HAP-1 (cell line): ENCODE measurements at regions not wholly inside any gene's neighbourhood (a gene's known extent, or its start where the extent isn't known, plus 50 kb on each side); places are given as distances from the start of the nearest gene placed in this dataset.

ENCODE experiments used
- DNase-seq, 2 experiments: peaks; one replicate each; pipeline ENCODE4 v3.0.0-alpha.2; 2016 to 2020; ENCODE audit warnings: low spot score in 2 of 2
- H3K27me3 ChIP-seq: fragments of 250-450 bp; sonication (Bioruptor Pico); 2 replicates; pipeline ENCODE4 v1.5.1; 2020; ENCODE audit warnings: low read depth, mild to moderate bottlenecking, moderate library complexity
- H3K36me3 ChIP-seq: fragments of 250-450 bp; sonication (Bioruptor Pico); replicated peaks from 2 replicates; pipeline ENCODE4 v1.5.1; 2020; ENCODE audit warnings: mild to moderate bottlenecking
- H3K4me1 ChIP-seq: fragments of 250-450 bp; sonication (Bioruptor Pico); 2 replicates; pipeline ENCODE4 v1.5.1; 2020; ENCODE audit warnings: mild to moderate bottlenecking
- H3K4me3 ChIP-seq: fragments of 250-450 bp; sonication (Bioruptor Pico); 2 replicates; pipeline ENCODE4 v1.5.1; 2020; ENCODE audit warnings: mild to moderate bottlenecking, moderate library complexity
- H3K9me3 ChIP-seq: fragments of 250-450 bp; sonication (Bioruptor Pico); 2 replicates; pipeline ENCODE4 v1.5.1; 2020; ENCODE audit warnings: mild to moderate bottlenecking, moderate library complexity
- in situ Hi-C: fragments of 300-500 bp; cut with MboI; formaldehyde crosslinking; loops from 3 replicates; pipeline ENCODE4 v1.14.3; 2020; ENCODE audit warnings: low sequenced_read_pairs, inconsistent platforms, mixed read lengths

DNA sequence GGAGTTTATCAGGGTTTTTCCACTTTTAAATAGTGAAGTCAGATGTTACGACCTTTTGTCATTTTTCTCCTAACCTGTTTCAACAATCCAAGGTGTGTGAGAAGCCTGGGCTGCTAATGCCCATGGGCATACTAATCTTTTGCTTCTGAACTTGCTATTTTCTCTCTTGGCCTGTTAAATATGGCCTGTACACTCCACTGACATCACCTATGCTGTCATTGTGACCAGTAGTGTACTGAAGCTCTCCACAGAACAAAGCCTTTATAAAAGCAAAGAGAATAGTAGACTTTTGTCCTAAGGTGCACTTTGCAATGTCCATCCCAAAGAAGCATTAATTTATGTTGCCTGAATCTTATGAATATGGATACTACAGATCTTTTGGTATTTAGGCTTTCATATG lies 1490.5 kb downstream of the STIM2 start:
- no peaks in the 10 kb centered on the region for H3K4me1 ChIP-seq
- DNase-seq = no peak
- in situ Hi-C loops = no loop called here
- H3K4me3 ChIP-seq = no peak overlapping the region
- no peaks in the 10 kb centered on the region for H3K9me3 ChIP-seq
- H3K36me3 ChIP-seq = no peaks in the 10 kb centered on the region
- H3K27me3 ChIP-seq = no peaks in the 10 kb centered on the region

DNA sequence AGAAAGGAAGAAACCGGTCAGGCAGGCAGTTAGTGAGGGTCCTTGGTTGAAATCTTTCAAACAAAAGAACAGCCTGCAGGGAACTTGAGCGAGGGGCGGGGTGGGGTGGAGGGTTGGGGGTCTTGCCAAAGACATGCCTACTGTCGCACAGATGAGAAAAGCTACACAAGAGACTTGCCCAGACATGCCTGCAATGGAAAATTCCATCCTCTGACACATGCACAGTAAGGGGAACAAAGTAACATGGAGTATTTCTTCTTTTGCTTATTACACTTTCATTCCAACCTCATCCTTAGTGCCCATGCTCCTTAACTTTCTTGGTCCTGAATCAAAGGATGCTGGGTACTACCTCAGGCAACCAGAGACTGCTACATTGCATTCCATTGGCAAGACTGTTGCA lies 1491.2 kb downstream of the STIM2 start:
- Histone ChIP-seq H3K27me3 (no peaks in the 10 kb centered on the region), H3K36me3 (no peaks in the 10 kb centered on the region), H3K9me3 (no peaks in the 10 kb centered on the region), H3K4me1 (no peaks in the 10 kb centered on the region), H3K4me3 (no peak overlapping the region)
- DNase-seq = no peak
- in situ Hi-C loops = no loop called here

DNA sequence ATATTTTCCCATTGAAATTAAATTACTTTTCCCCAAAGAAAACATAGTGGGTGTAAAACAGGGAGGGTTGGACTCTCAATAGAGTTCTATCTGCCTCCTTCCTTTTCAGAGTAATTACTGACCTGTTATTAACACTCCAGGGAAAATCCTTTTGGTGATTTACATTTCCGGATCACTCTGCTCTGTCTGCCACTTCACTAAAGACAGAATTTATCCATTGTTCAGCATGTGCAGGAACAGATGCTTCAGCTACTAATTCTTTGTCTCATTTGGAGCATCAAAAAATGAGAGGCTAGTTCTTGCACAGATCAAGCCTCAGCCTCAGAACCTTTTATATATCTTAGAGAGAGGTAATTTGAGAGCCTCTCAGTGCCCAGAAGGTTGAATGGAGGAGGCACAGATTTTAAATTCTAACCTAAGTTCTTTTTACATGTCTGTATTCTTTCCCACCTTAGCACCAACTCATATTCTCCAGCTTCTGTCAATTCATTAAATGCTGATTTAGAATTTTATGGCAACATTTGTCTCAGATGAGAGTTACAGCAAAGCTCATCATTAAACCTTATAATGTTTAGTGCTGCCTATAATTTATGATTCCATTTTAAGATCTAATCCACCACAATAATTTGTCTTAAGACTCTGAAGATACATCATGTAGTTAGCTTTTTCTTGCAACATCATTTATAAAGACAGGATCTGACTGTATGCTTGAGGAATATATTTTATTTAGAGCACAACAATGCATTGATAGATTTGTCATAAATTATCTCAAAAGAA lies 1494.4 kb downstream of the STIM2 start:
- H3K36me3 ChIP-seq = no peaks in the 10 kb centered on the region
- in situ Hi-C loops = no loop called here

DNA sequence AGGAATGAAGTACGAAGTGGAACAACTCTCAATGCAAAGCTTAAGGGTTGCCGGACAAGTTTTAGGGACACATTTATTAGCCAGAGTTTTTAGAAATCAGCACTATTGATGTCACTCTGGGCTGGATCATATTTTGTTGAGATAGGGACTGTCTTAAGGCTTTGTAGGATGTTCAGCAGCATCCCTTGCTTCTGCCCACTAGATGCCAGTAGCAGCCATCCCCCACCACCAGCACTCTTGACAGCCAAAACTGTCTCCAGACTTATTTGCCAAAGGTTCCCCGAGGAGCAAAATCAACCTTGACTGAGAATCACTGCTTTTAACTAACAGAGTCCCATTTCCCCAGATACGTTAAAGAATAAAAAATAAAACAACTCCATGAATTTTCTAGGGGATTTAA lies 1497.3 kb downstream of the STIM2 start:
- no peaks in the 10 kb centered on the region for H3K4me1 ChIP-seq
- in situ Hi-C loops = no loop called here

More for the DNA sequence above, 1494.4 kb downstream of the STIM2 start:
- Histone ChIP-seq H3K27me3 (no peaks in the 10 kb centered on the region), H3K9me3 (no peaks in the 10 kb centered on the region), H3K4me3 (no peak overlapping the region), H3K4me1 (no peaks in the 10 kb centered on the region)
- no peak for DNase-seq

DNA sequence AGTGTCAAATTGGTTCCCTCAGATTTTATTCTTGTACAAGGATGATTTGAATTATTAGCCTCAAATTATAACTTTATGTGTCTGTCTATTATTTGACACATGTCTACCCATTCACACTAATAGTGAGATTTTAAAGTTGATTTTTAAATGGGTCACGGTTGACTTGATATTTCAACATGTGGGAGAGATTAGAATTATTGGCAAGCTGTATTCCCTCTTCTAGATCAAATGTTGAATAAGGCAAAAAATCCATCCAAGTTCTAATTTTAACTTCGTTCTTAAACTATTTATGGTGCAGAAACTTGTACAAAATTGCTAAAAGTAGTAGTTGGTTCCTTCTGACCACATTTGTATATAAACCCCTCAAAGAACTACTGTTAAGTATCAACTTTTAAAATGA lies 1498.0 kb downstream of the STIM2 start:
- in situ Hi-C loops = no loop called here
- Histone ChIP-seq H3K4me3 (no peak overlapping the region), H3K27me3 (no peaks in the 10 kb centered on the region), H3K36me3 (no peaks in the 10 kb centered on the region), H3K9me3 (no peaks in the 10 kb centered on the region), H3K4me1 (no peaks in the 10 kb centered on the region)
- DNase-seq = no peak

More for the DNA sequence above, 1497.3 kb downstream of the STIM2 start:
- no peaks in the 10 kb centered on the region for H3K9me3 ChIP-seq
- H3K36me3 ChIP-seq = no peaks in the 10 kb centered on the region
- no peaks in the 10 kb centered on the region for H3K27me3 ChIP-seq
- no peak overlapping the region for H3K4me3 ChIP-seq
- peak in 1 of 2 experiments; percentile 7 for DNase-seq

DNA sequence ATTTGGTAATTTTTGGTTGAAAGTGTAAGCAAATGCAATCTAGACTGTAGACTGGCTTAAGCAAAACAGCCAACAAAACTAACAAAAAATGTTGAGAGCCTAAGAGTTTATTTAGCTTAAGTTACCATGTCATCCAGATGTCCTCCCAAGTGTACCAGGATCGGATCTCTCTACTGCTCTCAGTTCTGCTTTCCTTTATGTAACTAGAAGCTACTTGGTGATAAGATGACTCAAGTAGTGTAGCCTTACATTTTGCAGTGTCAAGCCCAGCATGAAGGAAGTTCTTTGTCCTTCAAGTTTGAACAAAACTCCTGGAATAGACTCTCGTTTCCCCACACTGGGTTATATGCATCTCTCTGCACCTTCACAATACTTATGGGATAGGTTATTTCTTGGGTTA lies 1500.0 kb downstream of the STIM2 start:
- Histone ChIP-seq H3K9me3 (no peaks in the 10 kb centered on the region), H3K36me3 (no peaks in the 10 kb centered on the region), H3K27me3 (no peaks in the 10 kb centered on the region), H3K4me3 (no peak overlapping the region), H3K4me1 (no peaks in the 10 kb centered on the region)
- no peak for DNase-seq
- in situ Hi-C loops = no loop called here

DNA sequence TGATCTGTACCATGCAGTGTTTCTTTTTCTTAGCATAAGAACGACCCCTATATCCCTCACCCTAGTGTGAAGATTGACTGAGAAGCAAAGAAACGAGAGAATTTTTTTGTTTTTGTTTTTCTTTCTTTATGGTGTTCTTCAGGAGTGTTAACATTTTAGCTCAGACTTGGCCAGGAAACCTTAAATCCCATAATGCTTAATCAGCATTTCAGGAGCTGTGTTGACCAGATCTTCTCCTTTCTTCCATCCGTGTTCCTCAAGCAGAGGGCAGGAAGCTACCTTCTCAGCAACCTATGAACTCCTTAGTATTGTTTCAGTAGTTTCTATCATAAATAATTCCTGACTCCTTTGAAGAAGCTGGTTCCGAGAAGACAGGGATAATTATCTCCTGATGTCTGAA lies 1501.5 kb downstream of the STIM2 start:
- Histone ChIP-seq H3K36me3 (no peaks in the 10 kb centered on the region), H3K4me3 (no peak overlapping the region), H3K9me3 (no peaks in the 10 kb centered on the region), H3K27me3 (no peaks in the 10 kb centered on the region), H3K4me1 (no peaks in the 10 kb centered on the region)
- in situ Hi-C loops = no loop called here
- DNase-seq = no peak

DNA sequence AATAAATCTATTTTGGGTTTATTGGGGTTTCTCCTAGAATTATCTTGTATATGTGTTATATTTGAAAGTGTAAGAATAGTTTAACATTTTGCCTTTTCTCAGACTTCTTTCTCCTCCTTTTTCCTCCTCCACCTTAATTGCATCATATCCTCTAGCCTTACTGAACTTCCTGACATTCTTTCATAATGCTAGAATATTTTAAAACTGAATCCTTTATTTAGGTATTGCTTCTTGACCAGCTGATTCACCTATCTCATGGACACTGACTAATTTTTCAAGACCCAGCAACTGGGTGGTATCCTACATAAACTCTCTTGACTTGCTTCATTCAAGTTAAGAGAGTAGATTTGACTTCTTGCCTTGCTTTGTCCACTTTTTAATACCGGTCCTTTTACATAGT lies 1508.9 kb downstream of the STIM2 start:
- no peak for DNase-seq
- H3K4me3 ChIP-seq = no peak overlapping the region
- H3K36me3 ChIP-seq = no peaks in the 10 kb centered on the region
- in situ Hi-C loops = no loop called here
- H3K9me3 ChIP-seq = no peaks in the 10 kb centered on the region
- no peaks in the 10 kb centered on the region for H3K4me1 ChIP-seq
- H3K27me3 ChIP-seq = no peaks in the 10 kb centered on the region

DNA sequence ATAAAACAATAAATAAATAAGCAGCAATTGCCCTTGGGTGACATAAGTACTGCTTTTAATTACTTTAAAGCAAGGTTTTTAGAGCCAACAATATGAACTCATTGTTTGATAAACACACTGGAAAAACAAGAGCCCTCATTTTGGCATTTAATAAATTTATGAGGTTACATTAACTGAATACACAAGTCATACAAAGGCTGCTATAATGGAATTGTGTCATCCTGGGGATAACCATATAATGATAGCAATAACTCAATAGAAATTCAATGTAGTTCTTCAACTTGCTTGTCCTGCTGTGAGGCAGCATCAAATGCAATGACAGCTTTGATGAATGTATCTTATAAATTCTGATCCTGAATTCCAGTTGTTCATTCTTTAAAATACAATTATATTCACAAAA lies 1512.5 kb downstream of the STIM2 start:
- Histone ChIP-seq H3K4me3 (no peak overlapping the region), H3K4me1 (no peaks in the 10 kb centered on the region), H3K9me3 (no peaks in the 10 kb centered on the region), H3K36me3 (no peaks in the 10 kb centered on the region), H3K27me3 (no peaks in the 10 kb centered on the region)
- in situ Hi-C loops = no loop called here
- no peak for DNase-seq

DNA sequence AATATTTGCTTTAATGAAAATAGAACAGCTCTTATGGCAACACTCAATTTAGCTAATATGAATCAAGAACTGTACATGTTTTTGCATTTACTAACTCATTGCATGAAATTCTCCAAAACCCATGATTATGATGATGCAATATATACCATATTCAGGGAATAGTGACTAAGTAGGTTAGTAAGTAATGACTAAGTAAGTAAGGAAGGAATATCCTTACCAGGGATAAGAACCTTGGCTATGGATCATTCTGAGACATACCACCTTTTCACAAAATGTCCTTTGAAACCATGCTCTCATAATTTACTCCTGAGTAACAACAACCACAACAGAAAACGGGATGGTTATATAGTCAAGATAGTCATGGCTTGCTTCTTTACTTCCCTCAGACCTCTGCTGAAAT lies 1513.0 kb downstream of the STIM2 start:
- DNase-seq = no peak
- H3K4me1 ChIP-seq = no peaks in the 10 kb centered on the region
- no peaks in the 10 kb centered on the region for H3K27me3 ChIP-seq
- no peak overlapping the region for H3K4me3 ChIP-seq
- no peaks in the 10 kb centered on the region for H3K36me3 ChIP-seq
- no peaks in the 10 kb centered on the region for H3K9me3 ChIP-seq
- in situ Hi-C loops = no loop called here

DNA sequence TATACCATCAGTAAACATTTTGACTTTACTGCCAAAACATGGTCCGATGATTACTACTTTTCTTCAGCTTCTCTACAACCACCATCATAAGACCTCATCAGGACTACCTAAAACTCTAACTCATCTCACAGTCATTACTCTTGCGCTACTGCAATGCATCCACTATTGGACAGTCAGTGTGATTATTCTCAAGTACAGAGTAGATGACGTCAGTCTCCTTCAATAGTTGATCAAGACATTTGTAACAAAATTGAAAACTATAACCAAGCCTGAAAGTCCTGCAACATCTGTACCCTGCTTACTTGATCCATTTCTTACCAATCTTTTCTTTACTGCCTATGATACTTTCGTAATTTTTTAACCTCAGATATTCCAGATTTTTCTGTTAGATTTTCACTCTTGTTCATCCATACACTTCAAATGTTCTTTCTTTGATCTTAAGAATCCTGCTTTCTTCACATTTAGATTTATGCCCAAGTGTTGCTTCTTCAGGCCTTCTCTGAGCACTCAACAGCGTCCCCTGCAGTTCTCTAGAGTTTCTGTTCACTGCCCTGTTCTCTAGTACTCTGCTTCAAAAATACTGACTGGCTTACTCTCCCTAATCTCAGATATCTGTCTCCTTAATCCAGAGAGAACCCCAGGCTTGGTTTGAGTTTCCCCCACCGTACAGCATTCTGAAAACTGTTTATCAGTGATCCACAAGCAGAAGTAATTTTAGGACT lies 1517.6 kb downstream of the STIM2 start:
- H3K9me3 ChIP-seq = peaks cover 2% of the 10 kb centered on the region; the same call in 1 of the 2 replicates
- H3K4me3 ChIP-seq = no peak overlapping the region
- in situ Hi-C loops = no loop called here
- H3K4me1 ChIP-seq = no peaks in the 10 kb centered on the region
- no peak for DNase-seq
- no peaks in the 10 kb centered on the region for H3K27me3 ChIP-seq
- H3K36me3 ChIP-seq = no peaks in the 10 kb centered on the region

DNA sequence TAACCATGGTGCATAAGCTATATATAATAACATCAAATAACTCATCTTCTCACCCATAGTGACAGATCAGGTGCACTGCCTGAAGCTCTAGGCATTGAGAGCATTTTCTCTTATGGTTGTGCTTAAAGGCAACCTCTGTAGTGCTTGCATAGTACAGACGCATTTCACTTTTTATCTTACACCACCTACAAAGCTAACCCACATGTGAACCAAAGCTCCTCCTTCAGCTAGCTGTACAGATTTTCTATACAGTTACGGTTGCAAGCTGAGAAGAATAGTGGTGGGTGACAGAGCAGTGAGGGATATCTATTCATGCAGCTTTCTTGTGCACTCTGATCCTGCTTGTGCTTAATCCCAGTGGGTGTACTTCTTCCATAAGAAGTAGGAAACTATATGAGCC lies 1525.2 kb downstream of the STIM2 start:
- no peaks in the 10 kb centered on the region for H3K4me1 ChIP-seq
- no peak for DNase-seq
- no peaks in the 10 kb centered on the region for H3K27me3 ChIP-seq
- in situ Hi-C loops = no loop called here
- no peaks in the 10 kb centered on the region for H3K36me3 ChIP-seq
- peaks cover 2% of the 10 kb centered on the region; the same call in 1 of the 2 replicates for H3K9me3 ChIP-seq
- H3K4me3 ChIP-seq = no peak overlapping the region

DNA sequence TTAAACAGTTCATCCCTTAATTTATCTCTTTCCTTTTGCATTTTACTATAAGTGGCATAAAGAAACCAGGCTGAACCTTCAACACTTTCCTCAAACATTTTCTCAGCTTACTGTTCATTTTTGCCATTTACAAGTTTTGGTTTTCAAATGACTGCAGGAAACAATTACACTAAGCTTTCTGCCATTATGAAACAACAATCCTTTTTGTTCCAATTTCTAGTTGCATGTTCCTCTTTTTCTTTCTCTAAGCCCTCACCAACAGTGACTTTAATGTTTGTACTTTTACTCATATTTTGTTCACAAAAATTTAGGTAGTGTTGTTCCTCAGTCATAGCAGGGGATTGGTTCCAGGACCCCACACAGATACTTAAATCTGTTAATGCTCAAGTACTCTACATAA lies 1526.1 kb downstream of the STIM2 start:
- in situ Hi-C loops = no loop called here
- no peaks in the 10 kb centered on the region for H3K4me1 ChIP-seq
- DNase-seq = no peak
- no peak overlapping the region for H3K4me3 ChIP-seq
- no peaks in the 10 kb centered on the region for H3K36me3 ChIP-seq
- peaks cover 2% of the 10 kb centered on the region; the same call in 1 of the 2 replicates for H3K9me3 ChIP-seq
- no peaks in the 10 kb centered on the region for H3K27me3 ChIP-seq

DNA sequence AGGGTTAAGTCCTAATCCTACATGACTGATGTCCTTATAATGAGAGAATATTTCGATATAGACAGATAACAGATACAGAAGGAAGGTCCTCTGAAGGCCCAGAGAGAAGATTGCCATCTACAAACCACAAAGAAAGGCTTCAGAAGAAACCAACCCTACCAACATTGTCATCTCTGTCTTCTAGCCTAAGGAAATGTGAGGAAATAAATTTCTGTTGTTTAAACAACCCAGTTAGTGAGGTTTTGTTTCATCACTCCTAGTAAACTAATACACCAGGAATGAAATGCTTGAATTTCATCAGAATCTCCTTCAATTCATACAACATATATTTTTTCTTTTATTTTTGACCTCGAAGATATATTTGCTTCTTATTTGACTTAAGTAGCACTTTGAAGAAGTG lies 1527.8 kb downstream of the STIM2 start:
- in situ Hi-C loops = no loop called here
- Histone ChIP-seq H3K27me3 (no peaks in the 10 kb centered on the region), H3K4me1 (no peaks in the 10 kb centered on the region), H3K4me3 (no peak overlapping the region), H3K9me3 (no peaks in the 10 kb centered on the region), H3K36me3 (no peaks in the 10 kb centered on the region)
- DNase-seq = no peak
